HG03457 (cell line): ENCODE measurements at regions not wholly inside any gene's neighbourhood (a gene's known extent, or its start where the extent isn't known, plus 50 kb on each side); places are given as distances from the start of the nearest gene placed in this dataset.

ENCODE experiments used
- ATAC-seq: cut with Tn5 transposase; IDR thresholded peaks from one replicate; pipeline ENCODE4 v1.9.1; 2021; ENCODE audit warnings: moderate number of reproducible peaks; ENCODE audit not compliant: unreplicated experiment

GRCh38 chr4:13081830-13082229 lies 402.3 kb downstream of the RAB28 start:
- no peak for ATAC-seq

DNA sequence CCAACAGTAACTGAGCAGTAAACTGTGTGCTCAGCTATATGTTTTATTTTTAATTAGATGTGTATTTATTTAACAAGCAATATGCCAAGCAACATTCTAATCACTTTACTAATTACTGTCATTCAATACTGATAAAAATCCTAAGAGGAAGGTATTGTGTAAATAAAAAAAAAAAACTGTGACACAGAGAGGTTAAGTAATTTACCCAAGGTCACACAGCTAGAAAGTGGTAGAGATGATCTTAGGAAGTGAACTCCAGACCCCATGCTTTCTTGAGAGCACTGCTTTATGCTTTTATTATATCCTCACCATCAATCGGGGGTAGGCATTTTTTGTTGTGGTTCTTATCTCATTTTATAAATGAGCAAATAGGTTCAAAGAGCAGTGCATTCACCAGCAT lies 417.1 kb downstream of the RAB28 start:
- no peak for ATAC-seq

GRCh38 chr4:13059019-13059418 lies 425.1 kb downstream of the RAB28 start:
- ATAC-seq: no peak

- no peak for ATAC-seq
Measured at GRCh38 chr4:13056630-13057189, 427.4 kb downstream of the RAB28 start.

DNA sequence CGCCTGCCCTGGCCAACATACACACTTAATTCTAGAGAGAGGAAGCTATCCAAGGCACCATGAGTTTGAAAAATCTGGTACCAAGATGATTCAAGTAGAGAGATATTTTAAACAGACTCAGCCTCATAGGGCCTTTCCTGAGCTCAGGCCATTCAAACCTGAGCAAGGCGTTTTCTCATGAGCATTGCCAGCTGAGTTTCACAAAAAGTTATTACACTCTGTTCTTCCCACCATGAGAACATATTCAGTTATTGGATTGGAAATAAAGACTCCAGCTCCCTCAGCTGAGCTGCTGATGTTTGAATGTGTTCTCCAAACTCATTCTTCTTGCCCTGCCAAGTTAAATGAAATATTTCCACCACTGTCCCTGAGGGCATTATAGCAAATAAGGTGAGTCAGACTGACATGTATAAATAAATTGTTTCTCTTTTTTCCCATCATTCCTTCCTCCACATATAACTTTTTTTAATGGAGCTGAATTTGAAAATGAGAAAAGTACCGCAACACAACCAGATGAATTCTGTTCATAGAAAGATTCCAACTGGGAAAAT lies 429.6 kb downstream of the RAB28 start:
- ATAC-seq: no peak

GRCh38 chr4:13047591-13047990 lies 436.5 kb downstream of the RAB28 start:
- ATAC-seq: no peak

DNA sequence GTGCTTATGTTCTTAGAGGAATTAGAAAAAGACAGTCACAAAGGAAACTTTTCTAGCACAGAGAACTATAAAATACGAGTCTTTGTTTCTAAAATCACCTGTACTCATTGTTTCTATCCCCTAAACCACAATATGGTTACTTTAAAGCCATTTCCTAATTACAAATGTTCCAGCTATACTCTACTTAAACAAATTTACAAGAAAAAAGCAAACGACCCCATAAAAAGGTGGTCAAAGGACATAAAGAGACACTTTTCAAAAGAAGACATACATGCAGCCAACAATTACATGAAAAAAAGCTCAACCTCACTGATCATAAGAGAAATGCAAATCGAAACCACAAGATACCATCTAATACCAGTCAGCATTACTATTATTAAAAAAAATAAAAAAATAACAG lies 447.3 kb downstream of the RAB28 start:
- ATAC-seq: no peak

DNA sequence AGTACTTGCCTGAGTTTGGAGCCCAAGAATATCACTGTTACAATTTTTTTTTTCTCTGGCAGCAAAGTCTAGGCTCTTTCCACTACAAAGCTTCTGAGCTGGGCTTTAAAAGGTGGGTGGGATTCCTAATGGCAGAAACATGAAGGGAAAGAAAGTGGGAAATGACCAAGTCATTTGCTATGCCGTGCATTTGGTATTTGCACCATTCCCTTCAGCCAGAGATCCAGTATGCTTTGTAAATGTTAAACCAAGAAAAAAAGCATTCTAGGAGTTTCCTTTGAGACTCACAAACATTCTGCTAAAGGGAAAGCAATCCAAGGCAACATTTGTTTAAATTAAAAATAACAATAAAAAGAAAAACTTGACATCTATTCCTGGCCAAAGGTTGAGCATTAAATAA lies 451.2 kb downstream of the RAB28 start:
- ATAC-seq: no peak

DNA sequence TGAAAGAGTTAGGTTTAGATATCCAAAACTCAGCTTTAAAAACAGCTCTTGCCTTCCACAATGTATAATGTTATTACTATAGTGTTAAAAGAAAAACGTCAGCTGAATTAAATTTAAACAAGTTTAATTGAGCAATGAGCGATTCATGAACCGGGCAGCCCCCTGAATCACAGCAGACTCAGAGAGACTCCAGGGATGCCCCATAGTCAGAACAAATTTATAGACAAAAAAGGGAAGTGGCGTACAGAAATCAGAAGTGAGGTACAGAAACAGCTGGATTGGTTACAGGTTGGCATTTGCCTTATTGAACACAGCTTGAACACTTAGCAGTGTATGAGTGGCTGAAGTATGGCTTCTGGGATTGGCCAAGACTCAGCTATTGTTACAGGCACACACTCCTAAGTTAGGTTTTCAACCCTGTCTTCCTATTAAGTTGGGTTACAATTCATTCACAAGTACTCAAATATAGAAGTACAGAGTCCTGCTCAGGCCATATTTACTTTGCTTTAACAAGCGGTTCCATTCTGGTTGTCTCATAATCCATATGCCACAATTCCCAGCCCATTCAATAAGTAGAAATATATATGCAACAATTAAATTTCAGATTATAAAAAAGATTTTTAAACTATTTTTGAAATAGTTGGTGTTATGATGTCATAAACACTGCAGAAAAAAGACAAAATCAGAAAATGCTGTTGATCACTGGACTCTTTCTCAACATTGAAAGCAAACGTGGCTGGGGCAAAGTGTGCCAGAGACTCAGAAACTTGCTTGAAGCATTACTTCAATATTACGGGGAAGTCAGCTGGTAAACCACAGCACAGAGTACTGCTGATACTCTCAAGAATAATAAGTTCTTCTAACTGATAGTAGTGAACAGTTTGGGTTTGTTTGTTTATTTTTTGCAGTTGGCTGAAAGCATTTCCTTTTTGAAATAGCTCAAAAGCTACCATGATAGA lies 459.7 kb downstream of the RAB28 start:
- no peak for ATAC-seq

DNA sequence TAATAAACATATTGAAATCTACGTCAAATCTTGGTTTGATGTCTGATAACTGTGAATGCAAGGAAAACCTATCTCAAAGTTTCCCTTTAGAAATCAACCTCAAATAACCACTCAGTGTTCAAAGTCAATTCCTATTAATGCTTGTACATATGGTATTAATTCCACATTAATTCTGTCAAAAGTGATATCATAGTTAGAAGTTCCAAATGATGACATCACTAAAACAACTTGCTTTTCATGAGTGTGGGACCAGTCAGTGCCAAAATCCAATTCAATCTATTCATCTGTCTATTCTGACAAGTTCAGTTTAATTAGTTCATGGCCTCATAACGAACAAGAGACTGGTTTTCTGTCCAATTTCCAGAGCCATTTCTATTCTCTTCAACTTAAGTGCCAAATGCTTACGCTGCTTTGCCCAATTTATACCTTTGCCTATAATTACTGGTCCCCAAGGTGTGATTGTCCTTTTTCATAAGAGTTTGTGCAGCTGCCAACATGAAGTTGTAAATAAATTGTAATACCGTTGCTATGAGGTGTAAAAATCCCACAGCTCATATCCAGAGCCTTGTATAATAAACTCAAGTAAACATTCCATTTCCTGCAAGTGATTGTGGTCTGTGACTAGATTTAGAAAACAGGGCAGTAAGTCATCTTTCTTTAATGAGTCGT lies 476.2 kb downstream of the RAB28 start:
- no peak for ATAC-seq

DNA sequence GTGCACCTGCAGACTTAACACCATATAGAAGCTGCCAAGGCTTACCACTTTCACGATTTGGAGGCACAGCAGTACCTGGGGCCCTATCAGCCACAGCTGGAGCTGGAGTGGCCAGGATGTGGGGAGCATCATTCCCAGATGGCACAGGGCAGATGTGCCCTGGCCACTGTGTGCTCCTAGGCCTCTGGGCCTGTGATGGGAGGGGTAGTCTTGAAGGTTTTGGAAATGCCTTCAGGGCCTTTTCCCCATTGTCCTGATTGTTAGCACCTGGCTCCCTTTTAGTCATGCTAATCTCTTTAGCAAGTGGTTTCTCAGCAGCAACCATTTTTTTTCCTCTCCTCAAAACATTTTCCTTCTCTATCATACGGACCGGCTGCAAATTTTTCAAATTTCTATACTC lies 490.2 kb downstream of the RAB28 start:
- no peak for ATAC-seq

DNA sequence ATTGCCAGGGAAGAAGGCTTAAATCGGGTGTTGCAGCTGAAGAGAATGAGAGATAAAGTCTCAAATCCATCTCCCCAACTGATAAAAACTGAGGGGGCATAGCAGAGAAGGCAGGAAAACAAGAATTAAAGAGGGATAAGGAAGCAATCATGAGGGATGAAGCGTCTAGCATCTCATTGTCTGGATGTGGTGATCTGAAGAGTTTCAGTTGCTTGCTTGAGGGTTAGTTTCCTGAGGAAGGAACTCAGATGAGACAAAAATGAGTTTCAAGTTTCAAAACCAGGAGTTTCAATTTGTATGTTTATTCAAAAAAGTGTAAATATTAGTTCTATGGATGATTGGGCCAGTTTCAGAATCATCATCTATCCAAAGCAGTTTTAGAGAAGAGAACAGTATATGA lies 496.9 kb downstream of the RAB28 start:
- no peak for ATAC-seq

- ATAC-seq: no peak
Measured at GRCh38 chr4:12979797-12980196, 504.3 kb downstream of the RAB28 start.

- no peak for ATAC-seq
Measured at GRCh38 chr4:12978310-12978709, 505.8 kb downstream of the RAB28 start.

DNA sequence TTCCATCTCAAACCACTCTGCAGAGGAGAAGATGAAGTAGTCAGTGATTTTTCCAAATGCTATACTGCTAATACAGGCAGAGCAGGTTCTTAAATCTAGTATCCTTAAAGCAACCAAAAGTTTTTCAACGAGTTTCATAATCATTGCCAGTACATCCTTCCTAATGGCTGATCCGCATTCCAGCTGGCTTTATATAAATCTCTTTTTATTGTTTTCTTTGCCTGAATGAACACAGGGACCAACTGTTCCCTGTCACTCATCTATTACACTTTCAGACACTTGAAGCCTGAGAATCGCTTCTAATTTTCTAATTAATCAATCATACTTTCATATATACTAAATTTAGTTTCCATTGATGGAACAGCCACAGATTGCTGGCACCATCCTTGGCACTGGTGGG lies 508.6 kb downstream of the RAB28 start:
- no peak for ATAC-seq

DNA sequence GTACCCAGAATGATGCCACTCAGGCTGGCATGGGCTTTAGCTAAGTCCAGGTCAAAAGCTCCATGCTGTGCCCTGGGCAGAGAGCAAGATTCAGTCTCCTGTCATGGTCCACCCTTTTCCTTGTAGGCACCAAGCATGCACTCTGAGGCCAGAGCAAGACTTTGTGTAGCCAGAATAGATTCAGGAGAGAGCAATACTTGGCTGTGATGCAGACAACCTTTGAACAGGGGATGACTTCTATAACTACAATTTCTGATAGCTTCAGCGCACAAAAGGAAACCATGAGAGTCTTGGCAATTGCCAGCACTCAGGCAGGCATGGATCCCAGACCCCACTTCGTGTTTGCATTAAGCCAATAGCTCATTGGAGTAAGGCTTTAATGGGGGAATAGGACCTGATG lies 510.6 kb downstream of the RAB28 start:
- no peak for ATAC-seq

GRCh38 chr4:12968345-12968744 lies 515.8 kb downstream of the RAB28 start:
- ATAC-seq: no peak

DNA sequence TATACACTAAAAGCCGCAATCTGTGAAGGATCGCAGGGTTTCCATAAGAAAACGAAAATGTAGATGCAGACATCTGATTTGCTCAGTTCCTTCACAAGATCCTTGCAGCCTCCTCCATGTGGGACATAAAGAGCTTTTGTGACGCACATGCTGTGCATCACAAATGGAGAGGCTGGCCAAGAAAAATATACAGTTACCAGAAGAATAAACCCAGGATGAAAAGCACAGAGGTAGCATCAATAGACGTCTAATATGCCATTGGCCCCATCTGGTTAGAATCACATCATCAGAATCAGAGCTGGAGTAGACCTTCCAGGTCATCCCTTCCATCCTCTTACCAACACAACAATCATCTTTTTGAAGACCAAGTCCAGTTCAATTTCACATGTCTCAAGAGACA lies 517.4 kb downstream of the RAB28 start:
- no peak for ATAC-seq

GRCh38 chr4:12965334-12965733 lies 518.8 kb downstream of the RAB28 start:
- no peak for ATAC-seq

GRCh38 chr4:12963912-12964311 lies 520.2 kb downstream of the RAB28 start:
- ATAC-seq: no peak

DNA sequence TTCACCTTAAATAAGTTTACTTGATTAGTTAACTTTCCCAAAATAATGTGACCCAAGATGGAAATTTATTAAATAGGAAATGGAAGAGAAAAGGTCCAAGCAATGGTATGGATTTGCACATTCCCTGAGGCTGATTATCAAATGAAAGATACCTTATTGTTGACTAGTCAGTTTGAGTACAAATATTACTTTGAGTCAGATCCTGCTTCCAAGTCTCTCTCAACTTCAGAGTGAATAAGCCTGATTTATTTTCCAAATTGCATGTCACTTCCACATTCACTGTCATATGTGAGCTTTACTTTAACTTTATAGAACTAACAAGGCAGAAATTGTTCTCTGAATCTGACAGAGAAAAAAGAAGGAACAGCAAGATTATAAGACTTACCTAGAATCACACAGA lies 520.8 kb downstream of the RAB28 start:
- no peak for ATAC-seq

DNA sequence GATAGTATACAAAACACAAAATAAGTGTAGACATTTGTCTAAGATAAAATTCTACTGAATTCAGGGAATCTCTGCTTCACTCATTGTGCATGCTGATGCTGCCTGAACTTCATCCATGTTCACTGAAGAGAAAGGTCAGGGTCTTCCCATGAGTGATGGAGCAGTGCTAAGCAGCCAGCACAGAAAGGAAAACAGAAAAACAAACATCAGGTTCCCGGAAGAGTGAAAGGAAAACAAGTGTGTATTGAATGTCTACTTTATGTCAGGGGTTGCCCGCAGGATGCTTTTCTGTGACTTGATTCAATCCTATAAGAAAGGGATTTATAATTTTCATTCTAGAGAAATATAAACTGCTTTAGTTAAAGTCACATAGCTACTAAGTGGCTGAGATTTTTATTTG lies 522.4 kb downstream of the RAB28 start:
- no peak for ATAC-seq
